D721Med (cell line): ENCODE measurements at regions not wholly inside any gene's neighbourhood (a gene's known extent, or its start where the extent isn't known, plus 50 kb on each side); places are given as distances from the start of the nearest gene placed in this dataset.
A peak's percentile ranks its signal among the peaks of the same experiment; 100 is the strongest.

Source experiments
- DNase-seq: peaks from one replicate; pipeline ENCODE4 v3.0.0; 2011; ENCODE audit warnings: low spot score; ENCODE audit not compliant: insufficient read length
- FAIRE-seq: peaks from 2 replicates; lab custom pipeline; 2011; peaks lifted over from hg19 to GRCh38; lab: Jason Lieb, UNC
- TF ChIP-seq, protein P1 (sequence below): IDR thresholded peaks from 2 replicates; pipeline ENCODE4 v1.5.1; 2012; ENCODE audit warnings: mild to moderate bottlenecking, control low read depth; ENCODE audit not compliant: insufficient read depth; ENCODE audit errors: missing control alignments

DNA sequence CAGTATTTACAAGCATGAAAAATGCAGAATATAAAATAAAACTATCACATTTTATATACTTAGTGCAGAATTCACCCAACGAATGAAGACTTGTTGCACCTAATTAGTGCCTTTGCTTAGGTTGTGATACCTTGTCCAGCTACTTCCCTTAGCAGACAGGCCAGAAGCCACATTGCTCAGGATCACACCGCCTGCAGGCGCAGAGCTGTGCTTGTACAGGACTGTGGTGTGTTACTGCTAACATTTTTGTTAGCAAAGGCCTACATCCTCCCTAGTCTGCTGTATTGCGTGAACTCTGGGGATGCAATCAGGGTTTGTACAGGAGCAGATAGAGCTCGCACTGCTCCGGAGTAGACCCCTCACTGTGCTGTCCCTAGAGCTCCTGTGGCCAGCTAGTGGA is 336.9 kb downstream of the CBLN2 start:
- DNase-seq (no peak), FAIRE-seq (peak; percentile 16)
- TF ChIP-seq, protein P1, sequence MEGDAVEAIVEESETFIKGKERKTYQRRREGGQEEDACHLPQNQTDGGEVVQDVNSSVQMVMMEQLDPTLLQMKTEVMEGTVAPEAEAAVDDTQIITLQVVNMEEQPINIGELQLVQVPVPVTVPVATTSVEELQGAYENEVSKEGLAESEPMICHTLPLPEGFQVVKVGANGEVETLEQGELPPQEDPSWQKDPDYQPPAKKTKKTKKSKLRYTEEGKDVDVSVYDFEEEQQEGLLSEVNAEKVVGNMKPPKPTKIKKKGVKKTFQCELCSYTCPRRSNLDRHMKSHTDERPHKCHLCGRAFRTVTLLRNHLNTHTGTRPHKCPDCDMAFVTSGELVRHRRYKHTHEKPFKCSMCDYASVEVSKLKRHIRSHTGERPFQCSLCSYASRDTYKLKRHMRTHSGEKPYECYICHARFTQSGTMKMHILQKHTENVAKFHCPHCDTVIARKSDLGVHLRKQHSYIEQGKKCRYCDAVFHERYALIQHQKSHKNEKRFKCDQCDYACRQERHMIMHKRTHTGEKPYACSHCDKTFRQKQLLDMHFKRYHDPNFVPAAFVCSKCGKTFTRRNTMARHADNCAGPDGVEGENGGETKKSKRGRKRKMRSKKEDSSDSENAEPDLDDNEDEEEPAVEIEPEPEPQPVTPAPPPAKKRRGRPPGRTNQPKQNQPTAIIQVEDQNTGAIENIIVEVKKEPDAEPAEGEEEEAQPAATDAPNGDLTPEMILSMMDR: no peak

DNA sequence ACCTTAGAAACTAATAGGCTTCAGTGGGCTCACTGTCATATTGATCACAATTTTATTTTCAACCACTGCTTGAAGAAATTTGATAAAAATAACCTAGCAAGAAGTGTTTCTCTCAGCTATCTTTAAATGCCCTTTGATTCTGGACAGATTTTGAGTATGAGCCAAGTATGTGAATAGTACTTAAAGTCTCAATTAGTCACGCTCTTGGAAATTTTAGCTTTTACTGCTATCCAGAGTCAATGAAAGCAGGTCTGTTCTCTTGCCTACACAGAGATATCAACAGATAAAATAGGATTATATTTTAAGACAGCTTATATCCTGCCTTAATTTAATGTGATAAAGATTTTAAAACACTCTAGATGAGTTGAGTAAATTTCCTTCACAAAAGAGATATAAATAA is 337.3 kb downstream of the CBLN2 start:
- DNase-seq: no peak
- TF ChIP-seq, protein P1: no peak
- peak; percentile 89 for FAIRE-seq

DNA sequence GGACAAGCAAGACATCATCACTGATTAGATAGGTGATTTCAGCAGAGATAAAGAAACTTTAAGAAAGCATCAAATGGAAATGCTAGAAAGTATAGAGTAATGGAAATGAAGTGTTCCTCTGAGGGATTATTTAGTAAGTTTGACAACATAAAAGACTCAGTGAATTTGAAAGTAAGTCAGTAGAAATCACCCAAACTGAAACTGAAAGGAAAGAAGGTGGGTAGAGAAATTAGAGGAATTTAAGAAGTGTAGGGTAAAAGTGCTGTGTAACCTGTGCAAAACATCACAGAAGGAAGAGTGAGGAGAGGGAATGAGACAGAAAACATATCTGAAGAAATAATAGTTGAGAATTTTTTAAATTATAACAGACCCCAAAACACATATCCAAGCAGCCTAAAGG is 343.1 kb downstream of the CBLN2 start:
- DNase-seq (no peak), FAIRE-seq (no peak)
- TF ChIP-seq, protein P1: no peak

DNA sequence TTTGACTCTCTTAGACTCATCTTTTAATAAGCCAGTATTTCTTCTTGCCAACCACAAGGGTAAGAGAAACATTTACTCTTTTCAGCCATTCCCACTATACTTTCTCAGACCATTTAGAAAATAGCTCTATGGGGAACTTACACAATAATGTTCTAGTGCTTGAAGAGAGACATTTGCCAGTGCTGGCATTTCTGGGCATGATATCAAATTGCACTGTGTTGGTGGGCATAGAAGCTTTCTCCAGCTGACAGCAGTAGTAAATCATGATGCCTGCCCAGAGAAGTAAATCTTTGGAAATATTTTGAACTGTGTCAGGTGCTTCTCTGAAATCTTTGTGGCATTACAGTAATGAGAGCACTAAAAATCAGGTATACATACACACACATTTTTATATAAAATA is 346.6 kb downstream of the CBLN2 start:
- DNase-seq (no peak), FAIRE-seq (peak; percentile 93)
- TF ChIP-seq, protein P1: no peak

DNA sequence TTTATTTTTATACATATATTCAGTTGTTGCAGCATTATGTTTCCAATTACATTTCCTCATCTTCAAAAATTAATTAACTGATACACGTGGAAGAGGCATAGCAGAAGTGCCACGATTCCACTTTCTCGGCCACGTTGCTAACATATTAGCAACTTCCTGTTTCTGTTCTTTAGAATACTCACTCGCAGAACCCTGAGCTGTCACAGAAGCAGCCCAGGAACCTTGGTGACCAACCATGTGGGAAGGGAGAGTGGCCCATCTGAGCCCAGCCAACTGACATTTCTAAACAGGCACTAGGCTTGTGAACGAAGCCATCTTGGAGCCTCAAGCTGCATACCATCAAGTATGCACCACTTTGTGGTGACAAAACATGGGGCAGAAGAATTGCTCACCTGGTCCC is 350.1 kb downstream of the CBLN2 start:
- FAIRE-seq (peak; percentile 41), DNase-seq (no peak)
- TF ChIP-seq, protein P1: no peak

DNA sequence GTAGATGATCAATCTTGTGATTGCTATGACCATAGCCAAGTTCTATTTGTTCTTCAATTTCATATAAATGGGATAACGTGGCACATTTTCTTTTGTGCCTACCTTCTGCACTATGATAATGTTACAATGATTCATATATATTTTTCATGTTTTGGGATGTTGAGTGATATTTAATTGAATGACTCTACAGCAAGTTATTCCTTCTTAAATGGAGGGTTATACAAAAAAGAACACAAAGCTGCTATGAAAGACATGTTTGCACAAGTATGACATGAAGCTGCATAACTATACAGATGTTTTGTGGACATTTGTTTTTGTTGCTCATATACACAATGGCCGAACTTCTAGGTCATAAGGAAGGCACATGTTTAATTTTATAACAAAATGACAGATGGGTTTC is 356.2 kb downstream of the CBLN2 start:
- peak; percentile 88 for FAIRE-seq

DNA sequence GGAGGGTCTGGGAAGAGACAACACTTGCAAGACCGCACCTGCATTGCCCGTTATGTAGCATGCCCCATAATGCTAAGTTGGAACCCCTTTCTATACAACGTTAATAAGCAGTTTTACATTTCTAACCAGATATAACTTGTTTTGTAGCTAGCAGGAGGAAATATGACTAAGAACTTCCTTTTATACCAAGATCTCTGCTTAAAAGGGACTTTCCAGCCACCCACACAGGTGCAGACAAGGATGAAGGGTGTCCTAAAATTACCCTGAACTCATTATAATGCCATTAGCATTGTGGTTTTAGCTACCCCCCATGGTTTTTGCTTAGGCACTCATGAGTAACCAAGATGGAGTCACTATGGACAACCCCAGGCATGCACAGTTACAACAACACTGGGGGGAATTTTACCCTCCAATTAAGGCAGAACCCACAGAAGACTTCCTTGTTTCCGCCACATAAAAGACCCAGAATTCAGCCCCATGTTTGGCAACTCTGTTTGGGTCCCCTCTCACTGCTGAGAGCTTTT is 362.8 kb downstream of the CBLN2 start:
- DNase-seq (no peak), FAIRE-seq (peak; percentile 90)

More for the DNA sequence above, 356.2 kb downstream of the CBLN2 start:
- no peak for DNase-seq
- TF ChIP-seq, protein P1: no peak

More for the DNA sequence above, 362.8 kb downstream of the CBLN2 start:
- TF ChIP-seq, protein P1: no peak
